Adrenal gland (tissue), 9 donors: ENCODE measurements at regions not wholly inside any gene's neighbourhood (a gene's known extent, or its start where the extent isn't known, plus 50 kb on each side); places are given as distances from the start of the nearest gene placed in this dataset.

ENCODE experiments used
- DNase-seq, 7 donors: peaks; one replicate each; pipeline ENCODE4 v3.0.0-alpha.2; 2019 to 2020
- H3K27ac ChIP-seq, 5 donors: fragments of 200-600 bp; sonication (generic) in 4 of 5; 1 replicate in 3 of 5; 2 replicates in 2 of 5; pipeline versions ENCODE4 v1.5.1 to v1.8.0; 2016 to 2020; ENCODE audit warnings: mild to moderate bottlenecking in 1 of 5
- H3K27me3 ChIP-seq: fragments of 200-600 bp; 2 replicates; pipeline ENCODE4 v1.8.0; 2021
- H3K36me3 ChIP-seq, 2 donors: fragments of 200-600 bp; replicated peaks in 1 of 2; 1 replicate in 1 of 2; 2 replicates in 1 of 2; pipeline versions ENCODE4 v1.5.1 to v1.8.0; 2018 to 2022
- H3K4me1 ChIP-seq, 2 donors: fragments of 200-600 bp; replicated peaks in 1 of 2; 1 replicate in 1 of 2; 2 replicates in 1 of 2; pipeline versions ENCODE4 v1.5.1 to v1.8.0; 2018 to 2021
- H3K4me3 ChIP-seq, 4 donors: fragments of 200-600 bp; sonication (generic) in 3 of 4; one replicate each; pipeline ENCODE4 v1.5.1; 2016 to 2018
- H3K9me3 ChIP-seq, 3 donors: fragments of 200-600 bp; sonication (generic) in 1 of 3; replicated peaks in 1 of 3; 1 replicate in 2 of 3; 2 replicates in 1 of 3; pipeline versions ENCODE4 v1.5.1 to v1.8.0; 2016 to 2021
- CTCF ChIP-seq, 6 experiments: fragments of 450-650 bp in 4 of 6; fragments of 200-600 bp in 2 of 6; sonication (generic) in 1 of 6; IDR thresholded peaks; 1 replicate in 5 of 6; 2 replicates in 1 of 6; pipeline versions ENCODE4 v1.5.1 to v1.8.0; 2016 to 2021; ENCODE audit warnings: antibody characterized with exemption in 6 of 6, mild to moderate bottlenecking in 2 of 6, moderate library complexity in 1 of 6
- POLR2A ChIP-seq, 2 donors: fragments of 450-650 bp; IDR thresholded peaks; one replicate each; pipeline ENCODE4 v1.6.1; 2017; ENCODE audit warnings: antibody characterized with exemption in 2 of 2, mild to moderate bottlenecking in 2 of 2, moderate library complexity in 1 of 2
- WGBS, 4 donors: extraction: QIAGEN DNeasy Blood & Tissue Kit in 2 of 4; methylation state at CpG; one replicate each; pipeline versions ENCODE4 v1.1.5 to v1.1.7; 2013 to 2017; 5-methylcytosine and 5-hydroxymethylcytosine counted together
- intact Hi-C, 2 donors: fragments of 100-400 bp; cut with DNase I; formaldehyde crosslinking; loops; one replicate each; pipeline versions ENCODE4 v1.14.1 to v1.15.0; 2022 to 2023
- donor health status: healthy with polysubstance abuse.
- donor health status: Bipolar disorder and iron deficiency.
- donor health status: DM: yes; HTN: yes; CAD: no.
- donor health status: DM: no; HTN: no; CAD: no.
- donor health status: DM: no; HTN: no; CAD: no.

- Histone ChIP-seq H3K4me3 (no peak overlapping the region), H3K4me1 (no peaks in the 10 kb centered on the region), H3K27ac (no peak overlapping the region), H3K9me3 (no peaks in the 10 kb centered on the region), H3K27me3 (no peaks in the 10 kb centered on the region), H3K36me3 (no peaks in the 10 kb centered on the region)
- no peak for TF ChIP-seq CTCF (IDR thresholded peaks at IDR 0.05)
- no peak for TF ChIP-seq POLR2A (IDR thresholded peaks at IDR 0.05)
- no peak for DNase-seq
- intact Hi-C loops: no loop called here
Measured at GRCh38 chr2:180177534-180177933, 170.4 kb upstream of the CWC22 start.

GRCh38 chr2:180175736-180176135 is 168.6 kb upstream of the CWC22 start:
- no peak overlapping the region for H3K27ac ChIP-seq
- H3K4me3 ChIP-seq: no peak overlapping the region
- TF ChIP-seq POLR2A (IDR thresholded peaks at IDR 0.05): no peak
- no peak for TF ChIP-seq CTCF (IDR thresholded peaks at IDR 0.05)
- 85 to 100% (median 94%) methylated on average over 2 of the region's 2 CpGs for WGBS, 4 donors
- no peaks in the 10 kb centered on the region for H3K9me3 ChIP-seq
- H3K36me3 ChIP-seq: no peaks in the 10 kb centered on the region
- no peak for DNase-seq
- H3K27me3 ChIP-seq: no peaks in the 10 kb centered on the region
- H3K4me1 ChIP-seq: no peaks in the 10 kb centered on the region
- intact Hi-C loops: no loop called here

- no peaks in the 10 kb centered on the region for H3K36me3 ChIP-seq
- no peak overlapping the region for H3K27ac ChIP-seq
- no peak for TF ChIP-seq POLR2A (IDR thresholded peaks at IDR 0.05)
- TF ChIP-seq CTCF (IDR thresholded peaks at IDR 0.05): no peak
- H3K4me1 ChIP-seq: no peaks in the 10 kb centered on the region
- DNase-seq: no peak
- 77 to 89% (median 83%) methylated on average over 6 of the region's 6 CpGs for WGBS, 4 donors
- H3K4me3 ChIP-seq: no peak overlapping the region
- H3K9me3 ChIP-seq: no peaks in the 10 kb centered on the region
- intact Hi-C loops: no loop called here
- no peaks in the 10 kb centered on the region for H3K27me3 ChIP-seq
Measured at GRCh38 chr2:180174580-180174979, 167.5 kb upstream of the CWC22 start.

GRCh38 chr2:180169474-180169873 is 162.4 kb upstream of the CWC22 start:
- DNase-seq: no peak
- intact Hi-C loops: no loop called here
- no peaks in the 10 kb centered on the region for H3K4me1 ChIP-seq
- H3K27ac ChIP-seq: no peak overlapping the region
- no peaks in the 10 kb centered on the region for H3K27me3 ChIP-seq
- H3K36me3 ChIP-seq: no peaks in the 10 kb centered on the region
- no peak overlapping the region for H3K4me3 ChIP-seq
- H3K9me3 ChIP-seq: no peaks in the 10 kb centered on the region
- no peak for TF ChIP-seq CTCF (IDR thresholded peaks at IDR 0.05)
- no peak for TF ChIP-seq POLR2A (IDR thresholded peaks at IDR 0.05)
